ENCODE measurements at regions not wholly inside any gene's neighbourhood (a gene's known extent, or its start where the extent isn't known, plus 50 kb on each side); places are given as distances from the start of the nearest gene placed in this dataset.
"Not testable (repeated sequence)": the region's sequence is repeated elsewhere in the genome, so short reads cannot be mapped to it uniquely, and the experiment has no call there.

DNA sequence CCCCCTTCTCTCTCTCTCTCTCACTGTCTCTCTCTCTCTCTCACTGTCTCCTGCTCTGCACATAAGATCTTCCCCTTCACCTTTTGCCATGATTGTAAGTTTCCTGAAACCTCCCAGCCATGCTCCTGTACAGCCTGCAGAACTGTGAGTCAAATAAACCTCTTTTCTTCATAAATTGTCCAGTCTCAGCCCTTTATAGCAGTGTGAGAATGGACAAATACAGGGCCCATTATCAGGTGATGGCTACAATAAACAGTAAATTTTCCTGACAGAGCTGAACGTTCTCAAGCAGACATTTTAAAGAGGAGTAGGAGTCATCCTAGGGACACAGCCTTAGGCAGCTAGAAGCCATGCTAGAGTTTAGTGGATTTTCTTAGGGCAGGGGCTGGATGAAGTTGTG lies 1679.7 kb upstream of the B3GALT2 start:
- TF ChIP-seq, protein P1, sequence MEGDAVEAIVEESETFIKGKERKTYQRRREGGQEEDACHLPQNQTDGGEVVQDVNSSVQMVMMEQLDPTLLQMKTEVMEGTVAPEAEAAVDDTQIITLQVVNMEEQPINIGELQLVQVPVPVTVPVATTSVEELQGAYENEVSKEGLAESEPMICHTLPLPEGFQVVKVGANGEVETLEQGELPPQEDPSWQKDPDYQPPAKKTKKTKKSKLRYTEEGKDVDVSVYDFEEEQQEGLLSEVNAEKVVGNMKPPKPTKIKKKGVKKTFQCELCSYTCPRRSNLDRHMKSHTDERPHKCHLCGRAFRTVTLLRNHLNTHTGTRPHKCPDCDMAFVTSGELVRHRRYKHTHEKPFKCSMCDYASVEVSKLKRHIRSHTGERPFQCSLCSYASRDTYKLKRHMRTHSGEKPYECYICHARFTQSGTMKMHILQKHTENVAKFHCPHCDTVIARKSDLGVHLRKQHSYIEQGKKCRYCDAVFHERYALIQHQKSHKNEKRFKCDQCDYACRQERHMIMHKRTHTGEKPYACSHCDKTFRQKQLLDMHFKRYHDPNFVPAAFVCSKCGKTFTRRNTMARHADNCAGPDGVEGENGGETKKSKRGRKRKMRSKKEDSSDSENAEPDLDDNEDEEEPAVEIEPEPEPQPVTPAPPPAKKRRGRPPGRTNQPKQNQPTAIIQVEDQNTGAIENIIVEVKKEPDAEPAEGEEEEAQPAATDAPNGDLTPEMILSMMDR (IDR thresholded peaks at IDR 0.05; ENCODE audit: low read length, missing control alignments) = no peak
- no peak overlapping the region for H3K4me3 ChIP-seq (replicated peaks; ENCODE audit: low read depth, low read length)
- DNase-seq (ENCODE audit: low read depth) = no peak

DNA sequence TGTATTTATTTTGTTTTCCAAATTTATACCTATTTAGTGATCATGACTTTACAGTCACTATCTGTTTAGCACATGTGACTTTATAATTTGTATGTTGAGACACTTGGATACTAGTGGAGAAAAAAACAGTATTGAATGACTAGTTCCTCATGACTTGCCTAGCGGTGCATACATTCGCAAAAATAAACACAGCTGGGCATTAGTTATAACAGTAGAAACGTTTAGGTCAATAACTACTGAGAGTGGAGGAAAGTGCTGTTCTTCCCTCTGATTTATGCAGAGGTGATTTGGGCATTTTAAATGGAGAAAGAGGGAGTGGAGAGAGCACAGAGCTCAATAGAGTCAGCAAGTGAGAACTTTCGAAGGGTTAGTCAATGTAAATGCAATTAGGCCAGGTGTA lies 1679.0 kb upstream of the B3GALT2 start:
- TF ChIP-seq, protein P1 (IDR thresholded peaks at IDR 0.05; ENCODE audit: low read length, missing control alignments) = no peak

DNA sequence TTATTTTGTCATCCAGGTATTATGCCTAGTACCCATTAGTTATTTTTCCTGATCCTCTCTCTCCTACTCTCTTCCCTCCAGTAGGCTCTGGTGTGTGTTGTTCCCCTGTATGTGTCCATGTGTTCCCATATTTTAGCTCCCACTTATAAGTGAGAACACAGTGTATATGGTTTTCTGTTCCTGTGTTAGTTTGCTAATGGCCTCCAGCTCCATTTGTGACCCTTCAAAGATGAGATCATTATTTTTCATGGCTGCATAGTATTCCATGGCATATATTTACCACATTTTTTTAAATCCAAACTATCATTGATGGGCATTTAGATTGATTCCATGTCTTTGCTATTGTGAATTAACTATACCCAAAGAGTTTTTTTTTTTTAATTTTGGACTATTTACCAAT lies 1675.7 kb upstream of the B3GALT2 start:
- DNase-seq (ENCODE audit: low read depth) = no peak
- H3K4me3 ChIP-seq (replicated peaks; ENCODE audit: low read depth, low read length) = no peak overlapping the region
- TF ChIP-seq, protein P1 (IDR thresholded peaks at IDR 0.05; ENCODE audit: low read length, missing control alignments) = no peak

More for the DNA sequence above, 1679.0 kb upstream of the B3GALT2 start:
- no peak overlapping the region for H3K4me3 ChIP-seq (replicated peaks; ENCODE audit: low read depth, low read length)
- no peak for DNase-seq (ENCODE audit: low read depth)

DNA sequence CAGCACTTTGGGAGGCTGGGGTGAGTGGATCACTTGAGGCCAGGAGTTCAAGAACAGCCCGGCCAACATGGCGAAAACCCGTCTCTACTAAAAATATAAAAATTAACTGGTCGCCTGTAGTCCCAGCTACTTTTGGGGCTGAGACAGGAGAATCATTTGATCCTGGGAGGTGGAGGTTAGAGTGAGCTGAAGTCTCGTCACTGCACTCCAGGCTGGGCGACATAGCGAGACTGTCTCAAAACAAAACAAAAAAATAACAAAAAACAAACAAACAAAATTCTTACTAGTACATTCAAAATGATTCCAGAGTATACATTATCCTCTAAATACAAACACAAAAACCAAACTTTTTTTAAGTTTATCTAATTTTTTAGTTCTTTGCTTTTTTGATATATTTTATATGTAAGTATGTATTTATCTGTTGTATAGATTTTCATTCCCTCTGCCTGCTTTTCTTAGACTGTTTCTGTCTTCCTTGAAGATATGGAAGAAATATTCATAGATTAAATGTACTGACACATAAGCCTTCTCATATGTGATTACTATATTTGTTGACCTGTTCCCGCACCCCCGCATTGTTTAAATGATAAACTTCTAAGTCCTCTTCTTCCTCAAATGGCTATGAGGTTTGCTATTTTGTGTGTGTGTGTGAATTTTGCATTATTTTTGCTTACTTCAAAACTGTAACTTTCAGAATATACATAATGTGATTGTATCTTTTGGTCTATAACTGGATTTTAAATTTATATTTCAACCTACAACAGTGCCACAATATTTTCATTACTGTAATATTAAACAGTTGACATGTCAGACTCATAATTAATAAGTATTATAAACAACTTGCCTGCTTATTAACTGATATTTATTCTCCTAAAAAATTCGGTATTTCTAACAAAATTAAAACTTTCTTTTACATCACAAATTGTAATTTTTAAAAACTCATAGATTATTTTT lies 1674.1 kb upstream of the B3GALT2 start:
- no peak for DNase-seq (ENCODE audit: low read depth)

DNA sequence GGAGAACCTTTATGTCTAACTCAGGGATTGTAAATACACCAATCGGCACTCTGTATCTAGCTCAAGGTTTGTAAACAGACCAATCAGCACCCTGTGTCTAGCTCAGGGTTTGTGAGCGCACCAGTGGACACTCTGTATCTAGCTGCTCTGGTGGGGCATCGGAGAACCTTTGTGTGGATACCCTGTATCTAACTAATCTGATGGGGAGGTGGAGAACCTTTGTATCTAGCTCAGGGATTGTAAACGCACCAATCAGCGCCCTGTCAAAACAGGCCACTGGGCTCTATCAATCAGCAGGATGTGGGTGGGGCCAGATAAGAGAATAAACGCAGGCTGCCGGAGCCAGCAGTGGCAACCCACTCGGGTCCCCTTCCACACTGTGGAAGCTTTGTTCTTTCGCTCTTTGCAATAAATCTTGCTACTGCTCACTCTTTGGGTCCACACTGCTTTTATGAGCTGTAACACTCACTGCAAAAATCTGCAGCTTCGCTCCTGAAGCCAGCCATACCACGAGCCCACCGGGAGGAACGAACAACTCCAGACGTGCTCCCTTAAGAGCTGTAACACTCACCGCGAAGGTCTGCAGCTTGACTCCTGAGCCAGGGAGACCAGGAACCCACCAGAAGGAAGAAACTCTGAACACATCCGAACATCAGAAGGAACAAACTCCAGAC lies 1673.2 kb upstream of the B3GALT2 start:
- H3K4me3 ChIP-seq (replicated peaks; ENCODE audit: low read depth, low read length); DNase-seq (ENCODE audit: low read depth): not testable (repeated sequence)

More for the DNA sequence above, 1674.1 kb upstream of the B3GALT2 start:
- TF ChIP-seq, protein P1 (IDR thresholded peaks at IDR 0.05; ENCODE audit: low read length, missing control alignments) = no peak
- H3K4me3 ChIP-seq (replicated peaks; ENCODE audit: low read depth, low read length) = no peak overlapping the region

DNA sequence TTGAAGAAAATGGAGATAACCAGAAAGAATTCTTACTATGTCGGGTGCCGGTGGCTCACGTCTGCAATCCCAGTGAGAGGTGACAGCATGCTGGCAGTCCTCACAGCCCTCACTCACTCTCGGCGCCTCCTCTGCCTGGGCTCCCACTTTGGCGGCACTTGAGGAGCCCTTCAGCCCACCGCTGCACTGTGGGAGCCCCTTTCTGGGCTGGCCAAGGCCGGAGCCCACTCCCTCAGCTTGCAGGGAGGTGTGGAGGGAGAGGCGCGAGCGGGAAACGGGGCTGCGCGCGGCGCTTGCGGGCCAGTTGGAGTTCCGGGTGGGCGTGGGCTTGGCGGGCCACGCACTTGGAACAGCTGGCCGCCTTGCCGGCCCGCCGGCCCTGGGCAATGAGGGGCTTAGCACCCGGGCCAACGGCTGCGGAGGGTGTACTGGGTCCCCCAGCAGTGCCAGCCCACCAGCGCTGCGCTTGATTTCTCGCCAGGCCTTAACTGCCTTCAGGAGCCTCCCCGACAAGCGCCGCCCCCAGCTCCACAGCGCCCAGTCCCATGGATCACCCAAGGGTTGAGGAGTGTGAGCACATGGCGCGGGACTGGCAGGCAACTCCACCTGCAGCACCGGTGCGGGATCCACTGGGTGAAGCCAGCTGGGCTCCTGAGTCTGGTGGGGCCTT lies 1672.5 kb upstream of the B3GALT2 start:
- H3K4me3 ChIP-seq (replicated peaks; ENCODE audit: low read depth, low read length); DNase-seq (ENCODE audit: low read depth): not testable (repeated sequence)

DNA sequence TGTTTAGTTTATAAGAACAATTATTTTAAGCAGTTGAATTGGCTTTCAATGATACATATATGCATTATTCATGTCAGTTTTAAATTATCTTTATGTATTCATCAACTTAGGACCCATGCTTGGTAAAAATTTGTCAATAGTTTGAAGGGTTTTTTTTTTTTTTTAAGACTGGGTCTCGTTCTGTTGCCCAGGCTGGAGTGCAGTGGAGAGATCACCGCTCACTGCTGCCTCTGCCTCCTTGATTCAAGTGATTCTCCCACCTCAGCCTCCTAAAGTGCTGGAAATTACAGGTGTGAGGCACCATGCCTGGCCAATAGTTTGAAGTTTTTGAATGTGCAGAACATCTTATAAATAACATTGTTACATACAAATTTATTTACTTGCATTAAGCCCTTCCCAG lies 1671.0 kb upstream of the B3GALT2 start:
- DNase-seq (ENCODE audit: low read depth) = no peak
- TF ChIP-seq, protein P1 (IDR thresholded peaks at IDR 0.05; ENCODE audit: low read length, missing control alignments) = no peak
- no peak overlapping the region for H3K4me3 ChIP-seq (replicated peaks; ENCODE audit: low read depth, low read length)
